Limb (tissue), 2 donors: ENCODE measurements at regions not wholly inside any gene's neighbourhood (a gene's known extent, or its start where the extent isn't known, plus 50 kb on each side); places are given as distances from the start of the nearest gene placed in this dataset.

Experiments
- DNase-seq, 2 donors: peaks; one replicate each; pipeline ENCODE4 v3.0.0-alpha.2; 2016; ENCODE audit errors: extremely low spot score in 2 of 2

GRCh38 chr5:144108131-144108530 is 62.3 kb downstream of the YIPF5 start:
- DNase-seq, result no peak
